HAP-1 (cell line): ENCODE measurements at regions not wholly inside any gene's neighbourhood (a gene's known extent, or its start where the extent isn't known, plus 50 kb on each side); places are given as distances from the start of the nearest gene placed in this dataset.

Experiments
- DNase-seq, 2 experiments: peaks; one replicate each; pipeline ENCODE4 v3.0.0-alpha.2; 2016 to 2020; ENCODE audit warnings: low spot score in 2 of 2
- H3K27me3 ChIP-seq: fragments of 250-450 bp; sonication (Bioruptor Pico); 2 replicates; pipeline ENCODE4 v1.5.1; 2020; ENCODE audit warnings: low read depth, mild to moderate bottlenecking, moderate library complexity
- H3K36me3 ChIP-seq: fragments of 250-450 bp; sonication (Bioruptor Pico); replicated peaks from 2 replicates; pipeline ENCODE4 v1.5.1; 2020; ENCODE audit warnings: mild to moderate bottlenecking
- H3K4me1 ChIP-seq: fragments of 250-450 bp; sonication (Bioruptor Pico); 2 replicates; pipeline ENCODE4 v1.5.1; 2020; ENCODE audit warnings: mild to moderate bottlenecking
- H3K4me3 ChIP-seq: fragments of 250-450 bp; sonication (Bioruptor Pico); 2 replicates; pipeline ENCODE4 v1.5.1; 2020; ENCODE audit warnings: mild to moderate bottlenecking, moderate library complexity
- H3K9me3 ChIP-seq: fragments of 250-450 bp; sonication (Bioruptor Pico); 2 replicates; pipeline ENCODE4 v1.5.1; 2020; ENCODE audit warnings: mild to moderate bottlenecking, moderate library complexity
- in situ Hi-C: fragments of 300-500 bp; cut with MboI; formaldehyde crosslinking; loops from 3 replicates; pipeline ENCODE4 v1.14.3; 2020; ENCODE audit warnings: low sequenced_read_pairs, inconsistent platforms, mixed read lengths

DNA sequence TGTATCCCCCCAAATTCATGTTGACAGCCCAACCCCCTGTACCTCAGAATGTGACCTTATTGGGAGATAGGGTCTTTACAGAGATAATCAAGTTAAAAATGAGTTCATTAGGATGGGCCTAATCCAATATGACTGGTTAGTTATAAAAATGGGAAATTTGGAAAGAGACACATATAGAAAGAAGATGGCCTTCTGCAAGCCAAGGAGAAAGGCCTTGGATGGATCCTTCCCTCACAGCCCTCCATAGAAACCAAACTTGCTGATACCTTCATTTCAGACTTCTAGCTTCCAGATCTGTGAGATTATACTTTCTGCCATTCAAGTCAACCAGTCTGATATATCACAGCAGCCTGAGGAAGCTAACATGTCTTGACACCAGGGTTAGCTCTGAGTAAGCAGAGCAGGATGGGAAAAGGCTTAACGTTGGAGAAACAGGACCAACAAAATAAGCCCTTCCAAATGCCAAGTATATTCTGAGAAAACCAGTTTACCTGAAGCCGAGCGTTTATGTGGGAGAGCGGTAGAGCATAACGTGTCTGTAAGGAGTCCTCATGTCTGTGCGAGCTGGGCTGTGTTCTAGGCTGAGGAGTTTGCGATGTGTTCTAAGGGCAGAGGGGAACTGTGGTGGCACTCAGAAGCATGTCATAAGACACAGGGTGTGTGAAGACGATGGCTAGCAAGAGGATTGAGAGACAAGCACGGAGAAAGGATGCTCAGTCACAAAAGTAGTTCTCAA, 206.1 kb downstream of the PIK3R1 start:
- DNase-seq, result no peak
- in situ Hi-C loops, result no loop called here
- peaks cover 5% of the 10 kb centered on the region; the same call in 1 of the 2 replicates for H3K4me1 ChIP-seq
- H3K4me3 ChIP-seq, result no peak overlapping the region
- no peaks in the 10 kb centered on the region for H3K9me3 ChIP-seq
- H3K36me3 ChIP-seq, result no peaks in the 10 kb centered on the region
- H3K27me3 ChIP-seq, result 0 out of 2 replicates have a peak, but pooled peaks cover 4% of the 10 kb centered on the region

DNA sequence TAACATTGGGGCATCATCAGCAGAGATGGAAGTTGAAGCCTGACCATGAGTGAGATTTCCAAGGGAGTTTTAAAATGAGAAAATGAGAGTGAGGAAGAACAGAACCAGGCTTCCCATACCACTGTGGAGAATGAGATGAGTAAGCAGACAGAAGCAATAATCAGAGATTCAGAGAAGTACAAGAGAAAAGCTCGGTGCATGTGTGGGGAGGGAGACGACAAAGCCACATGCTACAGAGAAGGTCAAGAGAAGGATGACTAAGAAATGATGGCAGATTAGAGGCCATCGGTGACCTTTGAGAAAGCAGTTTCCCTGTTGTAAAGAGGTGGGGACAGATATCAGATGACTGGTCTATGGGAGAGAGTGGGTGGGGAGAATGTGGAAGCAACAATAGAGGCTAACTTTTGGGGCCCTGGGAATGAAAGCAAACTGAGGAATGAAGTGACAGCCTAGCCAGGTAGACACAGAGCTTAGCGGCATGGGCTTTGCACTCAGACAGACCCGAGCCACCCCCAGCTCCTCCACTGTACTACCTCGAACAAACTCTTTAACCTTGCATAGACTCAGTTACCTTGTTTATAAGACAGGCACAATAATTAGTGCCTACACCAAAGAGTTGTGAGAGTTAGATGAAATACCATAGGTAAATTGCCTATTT, 207.7 kb downstream of the PIK3R1 start:
- no peaks in the 10 kb centered on the region for H3K36me3 ChIP-seq
- no peak for DNase-seq
- H3K27me3 ChIP-seq, result 0 out of 2 replicates have a peak, but pooled peaks cover 2% of the 10 kb centered on the region
- in situ Hi-C loops, result no loop called here
- no peaks in the 10 kb centered on the region for H3K9me3 ChIP-seq
- peaks cover 5% of the 10 kb centered on the region; the same call in 1 of the 2 replicates for H3K4me1 ChIP-seq
- no peak overlapping the region for H3K4me3 ChIP-seq

DNA sequence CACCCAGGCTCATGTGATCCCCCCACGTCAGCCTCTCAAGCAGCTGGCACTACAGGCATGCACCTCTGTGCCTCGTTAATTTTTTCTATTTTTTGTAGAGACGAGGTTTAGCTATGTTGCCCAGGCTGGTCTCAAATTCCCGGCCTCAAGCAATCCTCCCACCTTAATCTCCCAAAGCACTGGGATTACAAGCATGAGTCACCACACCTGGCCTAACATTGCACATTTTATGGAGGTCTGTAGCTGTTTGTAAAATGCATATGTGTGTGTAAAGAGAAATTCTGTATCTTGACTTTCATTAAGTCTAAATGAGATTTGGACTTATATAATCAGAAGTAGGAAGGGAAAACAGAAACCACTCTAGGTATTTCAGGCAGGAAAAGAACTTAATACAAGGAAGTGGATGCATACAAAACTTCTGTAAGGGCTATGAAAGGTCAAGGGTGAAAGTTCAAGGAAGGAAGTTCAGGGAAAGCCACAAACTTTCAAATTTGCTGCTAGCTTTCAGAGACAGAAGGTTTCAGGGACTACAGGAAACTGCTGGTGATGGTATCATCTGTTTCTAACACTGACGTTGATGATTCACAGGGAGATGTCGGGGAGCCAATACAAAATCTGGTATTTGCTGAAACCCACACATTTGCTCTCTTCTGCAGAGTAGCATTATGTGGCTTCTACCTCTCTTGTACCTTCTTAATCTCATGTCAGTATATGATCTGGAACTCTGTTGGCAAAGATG, 209.4 kb downstream of the PIK3R1 start:
- in situ Hi-C loops, result no loop called here
- Histone ChIP-seq H3K36me3 (no peaks in the 10 kb centered on the region), H3K27me3 (0 out of 2 replicates have a peak, but pooled peaks cover 2% of the 10 kb centered on the region), H3K9me3 (no peaks in the 10 kb centered on the region), H3K4me1 (peaks cover 1% of the 10 kb centered on the region; the same call in 1 of the 2 replicates), H3K4me3 (no peak overlapping the region)
- DNase-seq, result no peak

DNA sequence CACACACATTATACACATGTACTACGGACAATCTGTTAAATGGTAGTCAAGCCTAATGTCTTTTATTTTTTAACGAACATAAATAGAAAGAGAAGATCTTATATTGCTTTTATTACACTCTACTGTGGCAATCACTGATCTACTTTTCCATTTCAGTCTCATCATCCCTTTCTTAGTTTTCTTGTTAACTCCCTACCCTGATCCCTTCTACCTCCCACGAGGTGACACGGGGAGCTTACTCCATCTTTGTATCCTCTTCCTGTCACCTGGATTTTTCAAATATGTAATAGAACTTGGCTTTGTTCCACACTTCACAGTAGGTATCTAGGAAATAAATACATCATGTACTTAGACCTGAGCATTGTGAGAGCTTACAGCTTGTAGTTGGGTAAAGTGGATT, 211.0 kb downstream of the PIK3R1 start:
- in situ Hi-C loops, result no loop called here
- Histone ChIP-seq H3K36me3 (no peaks in the 10 kb centered on the region), H3K4me3 (no peak overlapping the region), H3K4me1 (no peaks in the 10 kb centered on the region), H3K9me3 (no peaks in the 10 kb centered on the region), H3K27me3 (0 out of 2 replicates have a peak, but pooled peaks cover 6% of the 10 kb centered on the region)
- no peak for DNase-seq

DNA sequence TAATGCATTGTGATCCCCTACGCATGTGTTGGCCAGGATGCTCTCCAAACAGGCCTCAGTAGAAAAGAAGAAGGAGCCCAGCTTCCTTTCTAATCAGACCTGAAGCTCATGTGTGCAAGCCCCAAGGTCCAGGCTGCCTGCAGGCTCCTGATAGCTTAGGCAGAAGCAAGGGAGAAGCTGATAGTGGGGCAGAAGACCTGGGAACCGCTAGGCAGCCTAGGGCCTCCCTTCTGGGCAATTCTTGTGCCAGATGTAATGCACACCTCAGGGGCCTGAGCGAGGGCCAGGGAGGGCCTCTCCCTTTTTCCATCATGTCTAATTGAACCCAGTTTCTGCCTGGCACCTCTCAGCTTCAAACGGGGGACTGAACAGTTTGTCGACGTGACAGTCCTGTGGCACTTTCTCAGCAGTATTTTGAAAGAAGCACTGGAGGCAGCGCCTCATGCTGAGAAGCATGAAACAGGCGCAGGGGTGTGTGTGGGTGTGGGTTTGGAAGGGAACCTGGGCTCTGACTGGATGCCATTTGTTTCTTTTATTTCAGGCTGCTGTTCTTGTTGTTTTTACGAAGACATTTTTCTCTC, 212.8 kb downstream of the PIK3R1 start:
- Histone ChIP-seq H3K27me3 (0 out of 2 replicates have a peak, but pooled peaks cover 6% of the 10 kb centered on the region), H3K36me3 (no peaks in the 10 kb centered on the region)
- in situ Hi-C loops, result no loop called here

DNA sequence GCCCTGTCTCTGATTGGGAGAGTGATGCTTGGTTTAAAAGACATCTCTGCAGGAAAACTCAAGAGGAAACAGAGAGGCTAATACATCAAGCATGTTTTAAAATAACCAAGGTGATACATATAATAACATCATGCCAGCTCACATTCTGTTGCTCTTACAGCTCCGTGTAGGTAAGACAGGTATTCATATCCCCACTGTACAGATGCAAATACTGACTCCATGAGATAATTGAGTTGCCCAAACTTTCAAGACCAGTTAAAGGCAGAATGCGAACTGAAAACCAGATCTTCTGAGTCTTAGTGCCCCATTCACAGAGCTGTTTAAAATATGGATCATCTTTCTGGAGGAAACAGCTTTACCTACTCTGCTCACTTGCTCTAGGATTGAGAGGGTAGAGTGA, 214.0 kb downstream of the PIK3R1 start:
- DNase-seq, result no peak
- H3K9me3 ChIP-seq, result no peaks in the 10 kb centered on the region
- no peak overlapping the region for H3K4me3 ChIP-seq
- no peaks in the 10 kb centered on the region for H3K4me1 ChIP-seq
- in situ Hi-C loops, result no loop called here
- no peaks in the 10 kb centered on the region for H3K36me3 ChIP-seq
- 0 out of 2 replicates have a peak, but pooled peaks cover 4% of the 10 kb centered on the region for H3K27me3 ChIP-seq

More for the DNA sequence above, 212.8 kb downstream of the PIK3R1 start:
- no peak overlapping the region for H3K4me3 ChIP-seq
- no peaks in the 10 kb centered on the region for H3K4me1 ChIP-seq
- no peak for DNase-seq
- no peaks in the 10 kb centered on the region for H3K9me3 ChIP-seq

DNA sequence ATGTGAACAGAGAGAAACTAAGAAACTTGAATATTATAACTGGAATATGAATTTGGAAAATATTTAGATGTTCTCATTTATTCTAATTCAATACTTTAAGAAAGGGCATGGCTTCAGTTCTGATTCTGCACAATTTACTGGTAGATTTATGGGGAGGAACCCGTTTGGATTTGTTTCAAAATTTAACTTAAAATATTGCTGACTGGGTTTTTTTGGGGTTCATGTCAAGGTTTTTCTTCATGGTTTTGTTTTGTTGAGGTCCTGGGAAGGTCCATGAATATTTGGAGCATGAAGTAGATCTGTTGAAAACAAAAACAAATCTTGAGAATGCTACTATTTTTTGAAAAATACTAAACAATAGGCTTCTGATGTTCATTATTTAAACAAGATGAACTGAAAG, 214.7 kb downstream of the PIK3R1 start:
- H3K36me3 ChIP-seq, result no peaks in the 10 kb centered on the region
- in situ Hi-C loops, result no loop called here
- no peak overlapping the region for H3K4me3 ChIP-seq
- H3K4me1 ChIP-seq, result no peaks in the 10 kb centered on the region
- no peaks in the 10 kb centered on the region for H3K9me3 ChIP-seq
- no peak for DNase-seq
- H3K27me3 ChIP-seq, result 0 out of 2 replicates have a peak, but pooled peaks cover 3% of the 10 kb centered on the region

DNA sequence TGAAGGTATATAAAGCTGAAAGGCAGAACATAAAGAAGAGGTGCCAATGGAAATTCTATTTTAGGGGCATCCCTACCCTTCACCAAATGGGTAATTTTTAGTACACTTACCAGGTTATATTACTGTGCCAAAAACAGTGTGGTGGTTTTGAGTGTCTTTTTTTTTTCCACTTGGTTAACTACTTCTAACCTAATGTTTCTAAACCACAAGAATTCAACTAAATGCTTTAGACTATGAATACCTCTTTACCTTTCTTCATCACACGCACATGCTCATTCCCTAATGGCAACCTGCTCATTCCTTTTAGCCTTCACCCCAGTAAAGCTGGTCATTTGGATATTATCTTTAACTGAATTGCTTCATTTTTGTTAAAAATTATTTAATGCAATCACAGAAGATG, 215.6 kb downstream of the PIK3R1 start:
- H3K9me3 ChIP-seq, result no peaks in the 10 kb centered on the region
- no peaks in the 10 kb centered on the region for H3K4me1 ChIP-seq
- H3K36me3 ChIP-seq, result no peaks in the 10 kb centered on the region
- 0 out of 2 replicates have a peak, but pooled peaks cover 3% of the 10 kb centered on the region for H3K27me3 ChIP-seq
- H3K4me3 ChIP-seq, result no peak overlapping the region
- DNase-seq, result no peak
- in situ Hi-C loops, result no loop called here

DNA sequence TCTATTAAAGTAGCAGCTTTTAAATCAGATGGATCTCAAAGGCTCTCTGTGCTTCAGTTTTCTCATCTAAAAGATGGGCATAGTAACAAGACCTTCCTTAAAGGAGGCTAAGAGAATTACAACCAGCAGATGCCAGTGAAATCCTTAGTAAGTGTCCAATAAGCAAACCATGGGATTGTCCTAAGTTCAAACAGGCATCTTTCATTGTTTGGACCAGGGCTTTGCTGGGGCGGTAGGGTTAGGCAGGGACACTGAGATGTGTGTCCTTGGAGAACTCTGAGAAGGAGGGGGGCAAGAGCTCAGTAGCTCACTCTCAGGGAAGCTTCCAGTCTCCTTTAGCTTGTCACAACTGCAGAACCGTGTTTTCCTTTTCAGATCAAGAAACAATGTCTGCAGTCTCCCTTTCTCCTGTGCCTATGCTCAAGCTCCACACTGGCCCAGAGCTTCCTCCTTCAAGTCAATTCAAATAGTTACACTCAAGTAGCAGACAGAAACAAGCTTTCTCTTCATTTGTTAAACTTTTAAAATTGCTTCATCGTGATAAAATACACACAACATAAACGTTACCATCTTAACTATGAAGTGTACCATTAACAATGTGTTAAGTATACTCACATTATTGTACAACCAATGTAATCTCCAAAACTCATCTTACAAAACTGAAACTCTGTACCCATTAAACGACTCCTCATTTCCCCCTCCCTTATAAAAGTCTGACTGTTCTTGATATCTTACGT, 216.2 kb downstream of the PIK3R1 start:
- no peak for DNase-seq
- 0 out of 2 replicates have a peak, but pooled peaks cover 3% of the 10 kb centered on the region for H3K27me3 ChIP-seq
- H3K36me3 ChIP-seq, result no peaks in the 10 kb centered on the region
- in situ Hi-C loops, result no loop called here
- H3K4me1 ChIP-seq, result no peaks in the 10 kb centered on the region
- no peak overlapping the region for H3K4me3 ChIP-seq
- H3K9me3 ChIP-seq, result no peaks in the 10 kb centered on the region

DNA sequence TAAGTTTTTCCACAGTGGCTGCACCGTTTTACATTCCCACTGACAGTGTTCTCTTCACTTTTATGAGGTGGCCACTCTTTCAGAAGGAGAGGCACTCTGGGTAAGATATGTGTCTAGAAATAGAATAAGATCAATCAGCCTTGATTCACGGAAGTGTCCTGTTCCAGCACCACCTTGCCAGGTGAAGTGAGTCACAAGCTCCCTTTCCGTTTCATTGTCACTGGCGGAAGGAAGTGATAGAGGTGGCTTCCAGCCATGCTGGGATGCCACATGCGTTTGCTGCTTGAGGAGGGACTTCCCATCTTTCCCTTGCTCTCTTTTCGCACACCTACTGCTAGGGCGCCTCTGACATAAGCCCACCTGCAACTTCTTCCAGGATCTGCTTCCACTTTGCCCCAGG, 217.1 kb downstream of the PIK3R1 start:
- Histone ChIP-seq H3K27me3 (0 out of 2 replicates have a peak, but pooled peaks cover 3% of the 10 kb centered on the region), H3K36me3 (no peaks in the 10 kb centered on the region), H3K4me3 (no peak overlapping the region), H3K9me3 (no peaks in the 10 kb centered on the region), H3K4me1 (no peaks in the 10 kb centered on the region)
- in situ Hi-C loops, result no loop called here
- DNase-seq, result no peak

DNA sequence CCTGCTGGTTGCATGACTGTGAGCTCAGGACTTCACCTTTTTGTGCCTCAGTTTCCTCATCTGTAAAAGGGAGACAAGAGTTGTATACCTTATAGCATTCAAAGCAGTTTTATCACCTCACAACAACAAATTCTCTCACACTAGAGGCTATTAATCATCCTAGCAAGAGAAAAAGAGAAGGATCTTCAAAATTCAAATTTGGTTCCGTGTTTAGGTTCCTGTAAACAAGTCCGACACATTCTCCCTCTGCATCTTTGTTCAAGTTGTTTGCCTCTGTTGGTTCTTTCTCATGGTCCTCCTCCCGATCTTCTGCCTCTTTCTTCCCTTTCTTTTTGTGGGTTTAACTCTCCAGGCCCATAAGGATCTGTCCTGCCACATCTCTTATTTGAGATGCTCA, 218.0 kb downstream of the PIK3R1 start:
- H3K9me3 ChIP-seq, result no peaks in the 10 kb centered on the region
- H3K4me1 ChIP-seq, result no peaks in the 10 kb centered on the region
- no peak overlapping the region for H3K4me3 ChIP-seq
- in situ Hi-C loops, result no loop called here
- no peaks in the 10 kb centered on the region for H3K36me3 ChIP-seq
- no peak for DNase-seq
- H3K27me3 ChIP-seq, result peaks cover 4% of the 10 kb centered on the region; the same call in 1 of the 2 replicates

DNA sequence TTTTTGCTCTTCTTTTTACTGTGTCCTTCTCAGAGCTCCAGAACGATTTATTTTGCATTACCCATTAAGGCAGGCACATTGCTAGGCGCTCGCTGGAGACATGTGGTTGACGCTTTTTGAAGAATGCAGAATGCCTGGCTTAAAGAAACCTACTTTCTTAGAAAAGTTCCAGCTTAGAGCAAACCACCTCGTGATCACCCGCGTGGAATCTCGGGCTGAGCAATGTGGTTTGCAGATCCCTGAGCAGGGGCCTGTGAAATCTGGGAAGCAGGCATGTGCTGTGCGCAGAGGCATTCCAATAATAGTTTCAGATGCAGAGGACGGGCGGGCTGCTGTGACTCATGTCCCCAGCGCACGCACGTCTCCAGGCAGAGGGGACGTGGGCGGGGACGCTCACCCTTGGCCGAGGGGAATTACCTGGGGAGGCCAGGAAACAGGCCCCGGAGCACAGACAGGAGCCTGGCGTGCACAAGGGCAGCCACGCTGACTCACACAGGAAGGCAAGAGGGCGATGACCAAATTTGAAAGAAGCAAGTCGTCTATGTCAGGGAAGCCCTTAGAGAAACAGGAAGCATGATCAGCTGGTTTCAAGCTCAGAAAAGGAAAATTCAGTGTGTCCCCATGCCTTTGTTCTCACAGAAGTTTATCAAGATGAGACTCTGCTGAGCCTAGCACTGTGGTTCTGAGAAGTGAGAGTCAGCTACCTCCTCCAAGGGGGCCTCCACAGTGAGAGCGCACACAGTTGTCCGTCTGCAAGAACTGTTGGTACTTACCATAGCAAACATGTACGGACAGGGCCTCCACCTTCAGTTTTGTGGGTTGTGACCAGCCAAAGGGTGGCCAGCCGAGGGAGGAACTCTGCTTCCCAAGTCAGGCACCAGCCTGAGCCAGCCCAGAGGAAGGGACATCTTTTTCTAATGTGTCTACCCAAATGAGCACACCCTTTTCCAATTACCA, 218.6 kb downstream of the PIK3R1 start:
- H3K4me3 ChIP-seq, result no peak overlapping the region
- peaks cover 8% of the 10 kb centered on the region; the same call in 1 of the 2 replicates for H3K27me3 ChIP-seq
- no peaks in the 10 kb centered on the region for H3K9me3 ChIP-seq
- in situ Hi-C loops, result no loop called here
- no peaks in the 10 kb centered on the region for H3K36me3 ChIP-seq
- H3K4me1 ChIP-seq, result no peaks in the 10 kb centered on the region
- no peak for DNase-seq
